Neural progenitor cell (in vitro differentiated cells): ENCODE measurements at regions not wholly inside any gene's neighbourhood (a gene's known extent, or its start where the extent isn't known, plus 50 kb on each side); places are given as distances from the start of the nearest gene placed in this dataset.

Experiments
- DNase-seq: peaks from one replicate; pipeline ENCODE4 v3.0.0-alpha.2; 2016; ENCODE audit warnings: low spot score
- H2AFZ ChIP-seq: fragments of 200-600 bp; sonication (generic); replicated peaks from 2 replicates; pipeline ENCODE4 v1.6.1; 2016; ENCODE audit warnings: antibody characterized with exemption
- H3F3A ChIP-seq: fragments of 200-600 bp; sonication (generic); 2 replicates; pipeline ENCODE4 v1.6.1; 2016; ENCODE audit warnings: antibody characterized with exemption, low read depth
- H3K27ac ChIP-seq: fragments of 200-600 bp; sonication (generic); 2 replicates; pipeline ENCODE4 v1.5.1; 2016; ENCODE audit warnings: mild to moderate bottlenecking
- H3K27me3 ChIP-seq: fragments of 200-600 bp; sonication (generic); 2 replicates; pipeline ENCODE4 v1.6.1; 2016; ENCODE audit warnings: mild to moderate bottlenecking, moderate library complexity
- H3K36me3 ChIP-seq: fragments of 200-600 bp; sonication (generic); 2 replicates; pipeline ENCODE4 v1.5.1; 2016
- H3K4me1 ChIP-seq: fragments of 200-600 bp; sonication (generic); 2 replicates; pipeline ENCODE4 v1.6.1; 2016; ENCODE audit warnings: mixed run types
- H3K4me2 ChIP-seq: fragments of 200-600 bp; sonication (generic); 2 replicates; pipeline ENCODE4 v1.6.1; 2016
- H3K4me3 ChIP-seq: fragments of 200-600 bp; sonication (generic); 2 replicates; pipeline ENCODE4 v1.5.1; 2016
- H3K79me2 ChIP-seq: fragments of 200-600 bp; sonication (generic); 2 replicates; pipeline ENCODE4 v1.6.1; 2016; ENCODE audit warnings: low read depth
- H3K9ac ChIP-seq: fragments of 200-600 bp; sonication (generic); 2 replicates; pipeline ENCODE4 v1.6.1; 2016
- H3K9me3 ChIP-seq: fragments of 200-600 bp; sonication (generic); 2 replicates; pipeline ENCODE4 v1.5.1; 2016; ENCODE audit warnings: low read depth
- H4K20me1 ChIP-seq: fragments of 200-600 bp; sonication (generic); 2 replicates; pipeline ENCODE4 v1.6.1; 2016; ENCODE audit warnings: low read depth
- H3K27ac Mint-ChIP-seq: 3 replicates; pipeline ENCODE4 v1.8.0; 2021; ENCODE audit warnings: mixed read lengths
- H3K27me3 Mint-ChIP-seq: 2 replicates; pipeline ENCODE4 v1.8.0; 2022; ENCODE audit warnings: low read depth, mild to moderate bottlenecking, inconsistent platforms, moderate library complexity, mixed read lengths; ENCODE audit not compliant: insufficient read depth
- H3K36me3 Mint-ChIP-seq: 3 replicates; pipeline ENCODE4 v1.8.0; 2021; ENCODE audit warnings: mixed read lengths
- H3K4me1 Mint-ChIP-seq: 3 replicates; pipeline ENCODE4 v1.8.0; 2021; ENCODE audit warnings: mixed read lengths
- H3K4me3 Mint-ChIP-seq: 3 replicates; pipeline ENCODE4 v1.8.0; 2021; ENCODE audit warnings: mild to moderate bottlenecking, moderate library complexity, mixed read lengths
- H3K9me3 Mint-ChIP-seq: 3 replicates; pipeline ENCODE4 v1.8.0; 2020; ENCODE audit warnings: mixed read lengths
- EZH2 ChIP-seq: fragments of 200-600 bp; sonication (generic); IDR thresholded peaks from 2 replicates; pipeline ENCODE4 v1.6.1; 2017; ENCODE audit warnings: antibody characterized with exemption, mild to moderate bottlenecking, moderate library complexity
- EZH2phosphoT487 ChIP-seq: fragments of 200-600 bp; sonication (generic); IDR thresholded peaks from 2 replicates; pipeline ENCODE4 v1.6.1; 2017; ENCODE audit warnings: antibody characterized with exemption
- TF ChIP-seq, protein P1 (sequence below): fragments of 200-600 bp; sonication (generic); IDR thresholded peaks from 2 replicates; pipeline ENCODE4 v1.5.1; 2017; ENCODE audit warnings: antibody characterized with exemption, mild to moderate bottlenecking

DNA sequence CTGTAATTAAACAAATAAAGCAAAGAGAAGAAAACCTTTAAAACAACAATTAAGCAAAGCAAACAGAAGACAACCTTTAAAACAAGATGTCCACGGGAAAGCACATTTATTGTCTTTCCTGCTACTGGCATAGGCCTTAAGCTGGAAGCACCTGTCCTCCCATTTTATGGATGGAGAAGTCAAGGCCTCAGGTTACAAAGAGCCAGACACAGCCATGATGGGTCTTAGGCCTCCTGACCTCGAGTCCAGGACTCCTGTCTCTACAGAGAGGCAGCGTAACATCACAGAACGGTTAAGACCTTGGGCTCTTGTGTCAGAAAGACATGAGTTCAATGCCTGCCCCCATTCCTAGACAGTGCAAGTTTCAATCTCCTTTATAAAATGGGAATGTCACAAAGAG lies 54.7 kb upstream of the INSYN1 start:
- Mint-ChIP-seq H3K4me3 (no peak overlapping the region), H3K27me3 (peaks cover 13% of the 10 kb centered on the region), H3K9me3 (no peaks in the 10 kb centered on the region), H3K36me3 (no peaks in the 10 kb centered on the region), H3K27ac (no peak overlapping the region), H3K4me1 (peaks cover 19% of the 10 kb centered on the region)
- Histone ChIP-seq H3K4me2 (no peak overlapping the region), H4K20me1 (no peaks in the 10 kb centered on the region), H3K9me3 (no peaks in the 10 kb centered on the region), H2AFZ (no peak overlapping the region), H3F3A (no peaks in the 10 kb centered on the region), H3K4me3 (no peak overlapping the region), H3K79me2 (no peaks in the 10 kb centered on the region), H3K36me3 (no peaks in the 10 kb centered on the region), H3K27me3 (no peaks in the 10 kb centered on the region), H3K27ac (no peak overlapping the region), H3K9ac (no peak overlapping the region), H3K4me1 (peaks cover 17% of the 10 kb centered on the region)
- no peak for DNase-seq
- TF ChIP-seq, protein P1, sequence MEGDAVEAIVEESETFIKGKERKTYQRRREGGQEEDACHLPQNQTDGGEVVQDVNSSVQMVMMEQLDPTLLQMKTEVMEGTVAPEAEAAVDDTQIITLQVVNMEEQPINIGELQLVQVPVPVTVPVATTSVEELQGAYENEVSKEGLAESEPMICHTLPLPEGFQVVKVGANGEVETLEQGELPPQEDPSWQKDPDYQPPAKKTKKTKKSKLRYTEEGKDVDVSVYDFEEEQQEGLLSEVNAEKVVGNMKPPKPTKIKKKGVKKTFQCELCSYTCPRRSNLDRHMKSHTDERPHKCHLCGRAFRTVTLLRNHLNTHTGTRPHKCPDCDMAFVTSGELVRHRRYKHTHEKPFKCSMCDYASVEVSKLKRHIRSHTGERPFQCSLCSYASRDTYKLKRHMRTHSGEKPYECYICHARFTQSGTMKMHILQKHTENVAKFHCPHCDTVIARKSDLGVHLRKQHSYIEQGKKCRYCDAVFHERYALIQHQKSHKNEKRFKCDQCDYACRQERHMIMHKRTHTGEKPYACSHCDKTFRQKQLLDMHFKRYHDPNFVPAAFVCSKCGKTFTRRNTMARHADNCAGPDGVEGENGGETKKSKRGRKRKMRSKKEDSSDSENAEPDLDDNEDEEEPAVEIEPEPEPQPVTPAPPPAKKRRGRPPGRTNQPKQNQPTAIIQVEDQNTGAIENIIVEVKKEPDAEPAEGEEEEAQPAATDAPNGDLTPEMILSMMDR, result no peak

DNA sequence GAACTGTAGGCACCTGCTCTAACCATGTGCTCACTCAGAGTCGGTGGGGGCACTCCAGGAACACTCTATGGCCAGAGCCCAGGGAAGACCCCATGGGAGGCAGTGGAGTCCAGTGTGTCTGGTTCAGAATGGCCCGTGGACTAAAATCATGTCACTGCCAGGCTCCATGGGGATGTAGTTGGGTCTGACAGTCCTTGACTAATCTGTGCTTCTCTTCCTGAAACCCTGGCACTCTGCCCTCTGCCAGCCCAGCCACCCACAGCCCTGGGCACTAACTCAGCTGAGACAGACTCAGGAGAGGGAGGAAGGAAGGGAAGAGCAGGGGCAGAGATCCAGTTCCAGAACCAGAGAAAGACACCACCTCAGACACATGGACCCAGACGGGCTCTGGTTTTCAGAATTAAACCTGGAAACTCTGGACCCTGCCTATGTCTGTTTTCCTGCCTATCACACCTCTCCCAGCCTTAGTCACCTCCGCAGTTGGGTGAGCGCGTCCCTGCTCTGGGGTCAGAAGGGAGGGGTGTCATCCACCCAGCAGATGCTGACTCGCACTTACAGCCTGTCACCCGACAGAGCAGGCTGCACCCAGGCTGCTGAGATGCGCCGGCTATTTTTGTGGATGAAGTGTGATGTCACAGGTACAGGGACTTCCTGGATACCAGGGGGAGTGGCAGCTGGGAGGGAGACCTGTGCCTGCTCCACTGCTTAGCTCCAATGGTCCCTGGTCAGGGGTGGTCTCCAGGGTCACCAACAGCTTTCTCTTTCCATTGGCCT lies 56.8 kb upstream of the INSYN1 start:
- Mint-ChIP-seq H3K36me3 (no peaks in the 10 kb centered on the region), H3K27me3 (peaks cover 11% of the 10 kb centered on the region), H3K4me1 (peaks cover 12% of the 10 kb centered on the region), H3K9me3 (no peaks in the 10 kb centered on the region), H3K27ac (no peak overlapping the region), H3K4me3 (no peak overlapping the region)
- no peaks in the 10 kb centered on the region for H4K20me1 ChIP-seq
- no peaks in the 10 kb centered on the region for H3F3A ChIP-seq
- TF ChIP-seq EZH2 (no peak), EZH2phosphoT487 (no peak)
- TF ChIP-seq, protein P1, result no peak
- no peak overlapping the region for H3K4me3 ChIP-seq
- H3K27ac ChIP-seq, result no peak overlapping the region
- H3K9ac ChIP-seq, result no peak overlapping the region
- peaks cover 10% of the 10 kb centered on the region for H3K4me1 ChIP-seq
- no peaks in the 10 kb centered on the region for H3K27me3 ChIP-seq
- no peak overlapping the region for H2AFZ ChIP-seq
- no peaks in the 10 kb centered on the region for H3K36me3 ChIP-seq
- no peak overlapping the region for H3K4me2 ChIP-seq
- no peaks in the 10 kb centered on the region for H3K79me2 ChIP-seq
- no peak for DNase-seq
- no peaks in the 10 kb centered on the region for H3K9me3 ChIP-seq

DNA sequence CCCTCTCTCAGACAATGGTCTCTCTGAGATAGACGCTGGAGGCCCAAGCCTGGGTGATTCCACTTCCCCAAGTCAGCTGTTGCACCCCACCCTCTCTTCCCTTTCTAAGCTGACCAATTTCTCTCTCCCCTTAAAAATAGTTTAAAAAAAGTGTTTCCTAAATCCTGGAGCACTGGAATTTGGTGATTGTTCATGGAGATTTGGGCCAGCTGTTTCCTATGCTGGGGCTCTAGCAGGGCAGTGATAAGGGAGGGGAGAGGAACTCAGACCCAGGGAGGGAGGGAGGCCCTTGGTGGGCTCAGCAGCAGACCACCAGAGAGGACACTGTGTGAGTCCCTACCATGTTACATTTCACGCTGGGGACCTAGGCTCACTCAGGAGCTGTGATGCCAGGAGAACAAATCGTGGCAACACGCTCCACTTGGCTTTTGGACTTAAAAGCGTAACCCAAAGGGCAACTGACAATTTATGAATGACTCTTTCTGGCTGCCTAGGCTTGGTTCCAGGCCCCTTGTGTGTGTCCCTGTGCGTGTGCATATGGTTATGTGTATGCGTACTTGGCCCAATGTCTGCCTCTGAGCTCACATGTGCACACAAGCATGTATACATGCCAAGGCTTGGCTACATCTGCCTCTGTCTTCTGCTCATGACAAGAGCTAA lies 59.8 kb upstream of the INSYN1 start:
- no peaks in the 10 kb centered on the region for H3K9me3 Mint-ChIP-seq
- peaks cover 2% of the 10 kb centered on the region for H3K4me1 Mint-ChIP-seq
- Histone ChIP-seq H4K20me1 (no peaks in the 10 kb centered on the region), H3K27me3 (no peaks in the 10 kb centered on the region), H3K36me3 (no peaks in the 10 kb centered on the region), H2AFZ (no peak overlapping the region), H3K4me3 (no peak overlapping the region), H3K4me1 (no peaks in the 10 kb centered on the region), H3K27ac (no peak overlapping the region), H3K79me2 (no peaks in the 10 kb centered on the region), H3F3A (no peaks in the 10 kb centered on the region), H3K9me3 (no peaks in the 10 kb centered on the region), H3K4me2 (no peak overlapping the region), H3K9ac (no peak overlapping the region)
- no peak overlapping the region for H3K4me3 Mint-ChIP-seq
- H3K27me3 Mint-ChIP-seq, result peaks cover 11% of the 10 kb centered on the region
- no peaks in the 10 kb centered on the region for H3K36me3 Mint-ChIP-seq
- DNase-seq, result no peak
- TF ChIP-seq EZH2phosphoT487, result no peak
- no peak for TF ChIP-seq EZH2
- TF ChIP-seq, protein P1, result no peak
- H3K27ac Mint-ChIP-seq, result no peak overlapping the region
